ENCODE measurements at regions not wholly inside any gene's neighbourhood (a gene's known extent, or its start where the extent isn't known, plus 50 kb on each side); places are given as distances from the start of the nearest gene placed in this dataset.

DNA sequence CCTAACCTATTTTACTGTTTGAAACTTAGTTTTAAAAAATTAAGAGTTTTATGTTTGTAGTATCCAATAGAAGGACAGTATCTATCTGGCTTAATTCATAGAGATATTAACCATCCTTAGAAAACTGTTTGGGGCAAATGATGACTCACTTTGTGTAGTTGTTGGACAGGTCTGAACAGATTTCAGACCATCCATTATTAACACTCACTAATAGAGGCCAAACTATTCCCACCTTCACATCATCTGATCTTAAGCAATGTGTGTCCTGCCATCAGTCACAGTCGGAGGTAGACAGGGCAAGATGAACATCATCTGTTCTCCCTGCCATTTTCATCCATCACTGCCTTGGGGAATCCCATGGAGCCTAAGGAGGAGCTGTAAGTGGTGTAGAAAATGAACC lies 164.6 kb upstream of the DCC start:
- no peak overlapping the region for H3K27ac ChIP-seq
- TF ChIP-seq, protein P1, sequence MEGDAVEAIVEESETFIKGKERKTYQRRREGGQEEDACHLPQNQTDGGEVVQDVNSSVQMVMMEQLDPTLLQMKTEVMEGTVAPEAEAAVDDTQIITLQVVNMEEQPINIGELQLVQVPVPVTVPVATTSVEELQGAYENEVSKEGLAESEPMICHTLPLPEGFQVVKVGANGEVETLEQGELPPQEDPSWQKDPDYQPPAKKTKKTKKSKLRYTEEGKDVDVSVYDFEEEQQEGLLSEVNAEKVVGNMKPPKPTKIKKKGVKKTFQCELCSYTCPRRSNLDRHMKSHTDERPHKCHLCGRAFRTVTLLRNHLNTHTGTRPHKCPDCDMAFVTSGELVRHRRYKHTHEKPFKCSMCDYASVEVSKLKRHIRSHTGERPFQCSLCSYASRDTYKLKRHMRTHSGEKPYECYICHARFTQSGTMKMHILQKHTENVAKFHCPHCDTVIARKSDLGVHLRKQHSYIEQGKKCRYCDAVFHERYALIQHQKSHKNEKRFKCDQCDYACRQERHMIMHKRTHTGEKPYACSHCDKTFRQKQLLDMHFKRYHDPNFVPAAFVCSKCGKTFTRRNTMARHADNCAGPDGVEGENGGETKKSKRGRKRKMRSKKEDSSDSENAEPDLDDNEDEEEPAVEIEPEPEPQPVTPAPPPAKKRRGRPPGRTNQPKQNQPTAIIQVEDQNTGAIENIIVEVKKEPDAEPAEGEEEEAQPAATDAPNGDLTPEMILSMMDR (conservative IDR thresholded peaks at IDR 0.05), result no peak
- no peak for TF ChIP-seq ZFX (IDR thresholded peaks at IDR 0.05)

- TF ChIP-seq, protein P1 (conservative IDR thresholded peaks at IDR 0.05), result no peak
- TF ChIP-seq ZFX (IDR thresholded peaks at IDR 0.05), result no peak
- no peak overlapping the region for H3K27ac ChIP-seq
These were observed 156.9 kb upstream of the DCC start for GRCh38 chr18:52183107-52183506.

GRCh38 chr18:52190195-52190594 lies 149.8 kb upstream of the DCC start:
- TF ChIP-seq, protein P1 (conservative IDR thresholded peaks at IDR 0.05), result no peak
- no peak for TF ChIP-seq ZFX (IDR thresholded peaks at IDR 0.05)
- H3K27ac ChIP-seq, result no peak overlapping the region

GRCh38 chr18:52190631-52191030 lies 149.4 kb upstream of the DCC start:
- TF ChIP-seq, protein P1 (conservative IDR thresholded peaks at IDR 0.05), result no peak
- TF ChIP-seq ZFX (IDR thresholded peaks at IDR 0.05), result no peak
- no peak overlapping the region for H3K27ac ChIP-seq

DNA sequence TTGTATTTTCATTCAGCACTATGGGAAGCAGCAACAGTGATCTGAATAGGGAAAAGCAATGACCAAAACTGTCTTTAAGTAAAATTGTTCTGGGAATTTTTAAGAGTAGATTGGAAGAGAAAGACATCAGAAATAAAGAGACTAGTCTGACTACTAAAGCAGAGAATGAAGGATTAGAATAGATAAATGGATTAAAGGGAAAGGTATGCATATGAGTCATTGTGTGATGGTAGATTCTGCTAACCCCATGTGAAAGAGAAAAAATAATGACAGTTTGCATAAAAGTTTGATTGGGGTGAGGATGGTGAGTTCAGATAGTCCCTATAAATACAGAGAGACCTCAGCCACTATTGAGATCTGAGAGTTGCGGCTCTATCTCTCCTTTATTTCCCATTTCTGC lies 139.6 kb upstream of the DCC start:
- TF ChIP-seq ZFX (IDR thresholded peaks at IDR 0.05), result no peak
- TF ChIP-seq, protein P1 (conservative IDR thresholded peaks at IDR 0.05), result no peak
- no peak overlapping the region for H3K27ac ChIP-seq

- TF ChIP-seq, protein P1 (conservative IDR thresholded peaks at IDR 0.05), result no peak
- no peak for TF ChIP-seq ZFX (IDR thresholded peaks at IDR 0.05)
- no peak overlapping the region for H3K27ac ChIP-seq
These were observed 138.9 kb upstream of the DCC start for GRCh38 chr18:52200921-52201663.

DNA sequence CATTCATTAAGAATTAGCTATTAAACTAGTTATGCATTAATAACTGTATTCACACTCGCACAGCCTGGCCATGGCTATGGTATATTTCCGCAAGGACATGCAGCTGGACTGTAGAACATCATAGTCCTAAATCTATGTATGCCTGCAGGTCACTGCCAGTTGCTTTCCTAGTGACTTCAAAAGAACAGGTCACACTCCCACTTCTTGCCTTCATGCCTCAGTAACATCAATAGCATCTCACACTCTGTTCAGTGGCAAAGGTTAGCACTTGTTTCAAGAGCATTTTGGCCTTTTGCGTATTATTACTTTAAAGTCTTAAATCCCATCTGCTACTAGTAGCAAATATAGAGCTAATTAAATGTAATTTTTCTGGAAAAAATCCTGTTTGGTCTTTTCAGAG lies 131.4 kb upstream of the DCC start:
- H3K27ac ChIP-seq, result no peak overlapping the region
- no peak for TF ChIP-seq ZFX (IDR thresholded peaks at IDR 0.05)
- TF ChIP-seq, protein P1 (conservative IDR thresholded peaks at IDR 0.05), result no peak

Measured in C4-2B (cell line).